Stimulated activated CD4-positive, alpha-beta T cell treated with anti-CD3 and anti-CD28 coated beads, Interleukin-2, amount 100 ng/mL, for 24 hours (primary cell): ENCODE measurements at regions not wholly inside any gene's neighbourhood (a gene's known extent, or its start where the extent isn't known, plus 50 kb on each side); places are given as distances from the start of the nearest gene placed in this dataset.
"Not testable (repeated sequence)": the region's sequence is repeated elsewhere in the genome, so short reads cannot be mapped to it uniquely, and the experiment has no call there.

ENCODE experiments used
- DNase-seq, 2 donors: peaks; one replicate each; pipeline ENCODE4 v3.0.0-alpha.2; 2020

DNA sequence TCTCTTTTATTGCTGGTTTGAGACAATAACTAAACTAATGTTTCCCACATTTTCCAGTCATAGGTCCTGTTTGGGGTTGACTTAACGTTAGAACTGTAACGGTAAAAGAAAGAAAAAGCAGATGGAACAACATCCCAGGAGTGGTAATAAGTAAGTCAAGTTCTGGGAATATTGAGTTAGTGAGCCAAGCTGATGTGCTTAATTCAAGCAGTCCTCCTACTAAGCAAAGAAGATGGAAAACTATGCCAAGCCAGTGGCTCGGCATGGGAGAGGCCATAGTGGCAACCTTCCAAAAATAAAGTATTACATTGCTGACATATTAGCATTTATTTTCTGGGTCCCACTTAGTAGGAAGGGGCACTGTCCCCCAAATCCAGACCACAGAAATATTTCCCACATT lies 161.7 kb upstream of the CDH5 start:
- DNase-seq = no peak

DNA sequence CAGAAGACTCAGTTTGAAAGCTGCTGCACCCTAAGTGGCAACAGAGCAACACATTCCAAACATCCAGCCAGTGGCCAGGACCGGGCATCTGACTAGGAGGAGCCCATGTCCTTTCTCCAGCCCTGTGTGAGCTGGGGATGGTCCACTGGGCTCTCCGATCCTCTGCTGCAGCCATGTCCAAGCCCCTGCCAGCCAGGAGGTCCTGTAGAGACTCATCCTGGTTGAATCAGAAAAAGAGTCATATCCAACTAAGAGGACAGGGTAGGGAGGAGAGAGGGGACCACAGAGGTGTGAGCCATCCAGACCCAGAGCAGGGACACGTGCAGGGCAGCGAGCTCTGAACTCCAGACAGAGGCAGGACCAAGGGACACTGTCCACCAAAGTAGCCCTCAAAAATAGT lies 163.0 kb upstream of the CDH5 start:
- DNase-seq = no peak

DNA sequence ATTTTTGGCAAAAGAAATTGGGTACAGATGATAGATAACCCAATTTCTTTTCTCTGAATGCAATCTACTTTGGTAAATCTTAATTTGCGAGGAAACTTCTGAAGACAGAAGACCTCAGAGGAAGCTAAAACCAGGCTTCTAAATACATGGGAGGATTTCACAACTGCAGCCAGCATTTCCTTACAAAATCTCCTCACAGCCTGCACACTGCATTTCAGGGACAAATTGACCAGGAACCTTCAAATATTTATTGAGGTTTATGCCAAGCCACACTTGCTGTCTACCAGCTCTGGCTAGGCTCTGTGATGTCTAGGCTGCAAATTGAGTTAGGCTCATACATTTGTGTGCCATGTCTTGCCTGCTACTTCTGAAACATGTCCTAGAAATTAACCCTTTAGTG lies 167.3 kb upstream of the CDH5 start:
- no peak for DNase-seq

DNA sequence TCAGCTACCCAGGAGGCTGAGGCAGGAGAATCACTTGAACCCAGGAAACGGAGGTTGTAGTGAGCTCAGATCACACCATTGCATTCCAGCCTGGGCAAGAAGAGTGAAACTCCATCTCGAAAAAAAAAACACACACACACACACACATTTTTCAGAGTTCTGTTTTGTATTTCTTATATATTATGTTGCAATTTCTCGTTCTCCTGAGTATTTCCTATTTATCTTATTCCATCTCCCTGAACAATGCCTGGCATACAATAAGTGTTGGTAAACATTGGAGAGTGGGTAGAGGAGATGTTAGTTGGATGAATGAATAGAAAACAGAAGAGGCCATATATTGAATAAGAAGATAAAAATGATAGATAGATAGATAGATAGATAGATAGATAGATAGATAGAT lies 167.8 kb upstream of the CDH5 start:
- DNase-seq = no peak

GRCh38 chr16:66197668-66198278 lies 168.7 kb upstream of the CDH5 start:
- DNase-seq = no peak

DNA sequence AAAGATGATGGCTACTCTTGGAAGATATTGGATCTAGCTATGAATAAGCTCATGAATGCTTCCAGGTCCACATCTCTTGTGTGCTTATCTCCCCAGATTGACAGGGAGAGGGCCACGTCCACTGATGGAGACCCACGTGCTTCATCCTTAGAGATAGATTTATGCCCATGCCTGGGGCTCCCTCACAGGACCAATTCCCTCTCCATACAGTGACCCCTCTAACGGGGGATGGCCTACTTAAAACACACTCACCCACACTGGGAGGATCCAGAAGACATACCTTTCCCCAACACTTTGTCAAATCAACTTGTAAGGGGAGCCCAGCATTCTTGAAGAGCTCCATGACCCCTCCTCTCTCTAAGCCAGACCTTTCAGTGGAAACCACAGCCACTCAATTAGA lies 169.7 kb upstream of the CDH5 start:
- no peak for DNase-seq

GRCh38 chr16:66194866-66195265 lies 171.6 kb upstream of the CDH5 start:
- no peak for DNase-seq

DNA sequence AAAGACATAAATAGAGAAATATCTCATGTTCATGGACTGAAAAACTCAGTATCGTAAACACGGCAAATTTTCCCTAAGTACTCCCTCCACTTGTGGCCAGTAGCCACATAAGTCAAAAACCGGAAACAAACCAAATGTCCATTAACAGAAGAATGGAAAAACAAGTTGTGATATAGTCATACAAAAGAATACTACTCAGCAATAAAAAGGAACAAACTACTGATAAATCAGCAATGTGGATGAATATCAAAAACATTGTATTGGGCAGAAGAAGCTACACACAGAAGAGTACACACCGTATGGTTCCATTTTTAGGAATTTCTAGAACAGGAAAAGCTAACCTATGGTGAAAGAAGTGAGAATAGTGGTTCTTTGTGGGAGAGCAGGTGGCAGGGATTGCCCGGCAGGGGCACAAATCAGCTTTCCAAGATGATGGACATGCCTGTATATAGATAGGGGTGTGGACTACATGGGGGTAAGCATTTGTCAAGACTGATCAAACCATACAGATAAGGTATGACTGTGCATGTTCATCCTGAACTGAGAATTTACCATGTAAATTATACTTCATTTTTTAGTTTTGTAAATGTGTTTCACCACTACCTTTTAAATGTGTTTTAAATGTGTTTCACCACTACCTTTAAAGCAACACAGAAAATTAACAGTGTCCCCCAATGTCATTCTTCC lies 172.8 kb upstream of the CDH5 start:
- no peak for DNase-seq

DNA sequence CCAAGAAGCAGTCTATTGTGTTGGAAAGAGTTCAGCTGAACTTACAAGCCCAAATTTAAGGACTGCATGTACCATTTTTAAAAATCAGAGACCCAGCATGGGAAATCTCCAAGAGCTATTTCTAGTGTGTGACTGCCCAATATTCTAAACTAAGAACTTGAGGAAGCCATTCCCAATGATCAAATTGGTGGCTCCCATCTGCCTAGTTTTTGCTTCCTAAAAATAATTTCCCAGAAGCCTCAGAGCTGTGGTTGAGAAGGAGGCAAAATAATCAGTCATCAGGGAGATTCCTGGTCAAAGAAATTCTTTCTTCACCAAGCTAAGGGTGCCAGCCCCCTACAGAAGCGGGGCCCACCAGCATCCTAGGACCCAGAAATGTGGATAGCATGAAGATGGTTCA lies 176.1 kb upstream of the CDH5 start:
- no peak for DNase-seq

- DNase-seq = no peak
These were observed 176.5 kb upstream of the CDH5 start for GRCh38 chr16:66189951-66190350.

DNA sequence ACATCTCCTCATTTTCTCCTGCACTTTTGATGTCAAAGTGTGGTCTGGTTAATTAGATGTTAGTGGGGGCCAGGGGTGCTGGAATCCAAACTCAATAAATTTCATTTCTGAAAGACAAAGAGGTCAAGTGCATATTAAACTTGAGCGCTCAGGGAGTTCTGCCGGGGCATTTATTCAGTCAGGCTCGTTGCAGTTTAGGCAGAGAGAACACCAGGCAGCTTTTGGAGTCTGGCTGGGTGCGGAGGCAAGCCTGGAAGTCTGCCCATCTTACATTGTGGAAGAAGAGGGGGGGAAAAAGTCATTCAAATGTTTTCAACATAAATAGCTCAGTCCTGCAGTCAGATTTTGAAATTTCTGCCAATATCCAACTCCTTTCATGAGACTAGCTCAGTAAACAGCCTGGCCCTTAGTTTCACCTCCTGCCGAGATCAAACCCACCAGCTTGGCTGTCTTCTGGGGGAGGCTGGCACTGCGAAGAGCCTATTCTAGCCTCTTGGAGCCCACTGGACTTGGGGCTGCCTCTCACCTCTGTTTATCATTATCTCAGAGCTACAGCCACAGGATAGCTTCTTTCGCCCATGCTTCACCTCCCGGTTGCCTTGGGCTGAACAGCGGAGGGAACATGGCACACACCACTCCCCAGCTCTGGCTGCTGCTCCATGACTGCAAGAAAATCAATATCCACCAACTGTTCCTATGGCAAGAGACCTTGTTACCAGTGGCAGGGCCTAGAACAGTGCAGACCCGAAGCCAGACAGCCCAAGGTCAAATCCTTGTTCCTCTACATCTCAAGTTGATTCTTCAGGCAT lies 177.4 kb upstream of the CDH5 start:
- DNase-seq = no peak

- no peak for DNase-seq
These were observed 180.2 kb upstream of the CDH5 start for GRCh38 chr16:66186251-66186785.

- DNase-seq = no peak
These were observed 183.9 kb upstream of the CDH5 start for GRCh38 chr16:66182592-66182991.

GRCh38 chr16:66176731-66177130 lies 189.8 kb upstream of the CDH5 start:
- DNase-seq = no peak

DNA sequence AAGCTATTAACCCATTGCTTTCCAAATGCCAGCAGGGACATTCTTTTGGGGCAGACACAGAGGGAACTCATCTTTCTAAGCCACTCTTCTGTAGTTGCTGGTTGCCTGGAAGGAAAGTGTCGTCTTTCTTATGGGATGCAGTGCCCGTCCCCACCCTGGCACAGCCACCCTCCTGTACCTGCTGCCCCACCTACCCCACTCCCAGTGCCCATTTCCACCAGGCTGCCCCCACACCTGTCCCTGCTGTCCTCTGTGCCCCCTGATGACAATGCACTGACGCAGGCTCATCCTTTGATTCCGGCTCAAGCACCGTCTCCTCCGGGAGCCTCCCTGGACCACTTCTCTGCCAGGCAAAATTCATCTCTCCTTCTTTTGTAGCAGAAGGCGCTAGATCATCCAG lies 190.4 kb upstream of the CDH5 start:
- DNase-seq = no peak

GRCh38 chr16:66175636-66176035 lies 190.9 kb upstream of the CDH5 start:
- DNase-seq = no peak

DNA sequence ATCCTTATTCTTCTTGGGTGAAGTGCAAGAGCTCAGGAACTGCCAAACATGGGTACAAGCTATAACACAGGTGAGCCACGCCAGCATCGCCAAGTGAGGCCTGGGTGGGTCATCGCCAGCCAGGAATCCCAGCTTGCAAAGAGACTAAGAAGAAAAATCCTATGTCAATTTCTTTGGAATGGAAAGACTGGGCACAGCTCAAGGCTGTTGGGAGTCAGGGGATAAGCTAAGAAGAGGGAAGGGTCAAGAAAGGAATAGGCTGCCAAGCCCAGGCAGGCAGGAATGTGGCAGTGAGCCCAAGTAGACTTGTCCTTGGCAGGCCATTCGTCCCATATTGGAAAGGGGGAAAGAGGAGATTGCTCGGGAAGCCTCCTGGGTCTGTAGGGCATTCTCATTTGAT lies 191.4 kb upstream of the CDH5 start:
- no peak for DNase-seq

GRCh38 chr16:66173796-66174195 lies 192.7 kb upstream of the CDH5 start:
- DNase-seq = not testable (repeated sequence)

DNA sequence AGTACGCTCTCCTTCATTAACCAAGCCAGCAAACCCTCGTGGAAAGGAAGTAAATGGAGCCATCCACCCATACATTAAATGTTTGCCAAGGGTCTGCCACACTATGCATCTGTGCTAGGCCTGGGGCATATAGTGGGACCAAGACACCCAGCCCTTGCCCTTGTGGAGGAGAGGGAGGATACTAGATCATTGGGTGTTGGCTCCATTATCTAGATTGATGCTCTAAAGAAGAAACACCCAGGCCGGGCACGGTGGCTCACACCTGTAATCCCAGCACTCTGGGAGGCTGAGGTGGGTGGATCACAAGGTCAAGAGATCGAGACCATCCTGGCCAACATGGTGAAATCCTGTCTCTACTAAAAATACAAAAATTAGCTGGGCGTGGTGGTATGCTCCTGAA lies 193.3 kb upstream of the CDH5 start:
- not testable (repeated sequence) for DNase-seq

DNA sequence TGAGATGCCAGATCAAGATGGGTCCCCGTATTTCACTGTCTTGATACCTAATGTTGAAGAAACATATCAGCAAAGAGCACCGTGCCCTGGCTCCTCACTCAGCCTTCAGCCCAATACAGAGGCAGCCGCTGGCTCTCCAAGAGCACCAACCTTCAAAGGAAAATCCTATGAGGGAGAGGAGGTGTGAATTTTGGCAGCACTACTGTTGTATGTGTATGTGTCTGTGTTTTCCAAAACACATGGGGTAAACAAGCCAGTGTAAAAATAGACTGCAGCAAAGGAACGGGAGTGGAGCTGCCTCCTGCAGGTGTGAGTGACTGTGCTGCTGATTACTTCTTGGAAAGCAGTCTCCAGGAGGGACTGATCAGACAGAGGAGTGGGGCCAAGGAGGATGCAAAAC lies 194.0 kb upstream of the CDH5 start:
- no peak for DNase-seq

DNA sequence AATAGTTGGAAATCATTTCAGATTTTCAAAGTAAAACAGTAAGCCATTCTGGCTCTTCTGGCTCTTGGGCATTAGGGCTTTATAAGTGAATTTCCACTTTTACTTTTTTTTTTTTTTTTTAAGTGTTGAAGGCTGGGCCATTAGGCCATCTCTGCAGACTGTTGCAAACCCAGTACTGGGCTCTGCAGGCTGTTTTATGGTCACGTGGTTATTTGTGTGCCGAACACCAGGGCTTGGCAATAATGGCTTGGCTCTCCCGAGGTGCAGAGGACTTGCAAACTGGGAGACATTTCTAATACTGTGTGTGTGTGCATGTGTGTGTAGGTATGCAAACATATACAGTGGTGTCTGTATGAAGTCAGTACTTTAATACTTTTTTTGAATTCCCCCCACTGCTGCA lies 194.9 kb upstream of the CDH5 start:
- DNase-seq = no peak

DNA sequence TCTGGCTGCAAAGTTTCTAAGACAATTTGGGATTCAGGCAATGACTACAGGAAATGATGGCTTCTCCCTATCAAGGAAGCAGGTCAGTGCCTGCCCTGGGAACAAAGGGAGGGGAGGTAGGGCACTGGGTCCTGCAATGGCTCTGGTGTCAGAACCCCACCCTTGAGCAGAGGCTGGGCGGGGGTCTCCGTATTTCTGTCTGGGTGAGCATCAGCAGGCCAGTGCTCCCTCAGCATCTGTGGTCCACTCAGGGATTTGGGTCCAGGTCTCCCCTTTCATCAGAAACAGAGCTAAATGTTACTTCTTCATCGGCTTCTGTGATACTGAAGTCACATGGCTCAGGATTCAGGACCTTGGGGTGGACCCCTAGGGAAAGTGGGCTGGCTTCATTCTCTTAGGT lies 195.5 kb upstream of the CDH5 start:
- no peak for DNase-seq

GRCh38 chr16:66169817-66170216 lies 196.7 kb upstream of the CDH5 start:
- DNase-seq = no peak

DNA sequence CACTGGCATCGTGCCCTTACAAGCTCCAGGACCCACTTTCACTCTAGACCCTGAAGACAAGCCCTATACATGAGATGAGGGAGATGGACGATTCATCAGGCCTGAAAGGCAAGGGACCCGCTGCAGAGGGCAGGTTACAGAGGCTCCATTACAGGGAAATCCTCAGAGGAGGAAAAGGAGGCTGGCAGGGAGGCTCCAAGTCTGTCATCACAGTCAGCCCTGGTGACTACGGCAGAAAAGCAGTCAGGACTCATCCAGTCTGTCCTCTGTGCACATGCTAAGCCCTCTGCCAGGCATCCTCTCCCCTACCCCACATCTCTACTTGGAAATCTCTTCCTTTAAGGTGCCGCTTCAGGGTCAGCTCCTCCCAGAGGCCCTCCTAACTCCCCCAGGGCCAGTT lies 197.7 kb upstream of the CDH5 start:
- no peak for DNase-seq
